KMS-11 (cell line): ENCODE measurements at regions not wholly inside any gene's neighbourhood (a gene's known extent, or its start where the extent isn't known, plus 50 kb on each side); places are given as distances from the start of the nearest gene placed in this dataset.

ENCODE experiments used
- H2AFZ ChIP-seq: fragments of 200-600 bp; sonication (generic); 2 replicates; pipeline ENCODE4 v1.6.1; 2016; ENCODE audit warnings: antibody characterized with exemption, mixed run types, low read depth
- H3K27ac ChIP-seq: fragments of 200-600 bp; sonication (generic); 2 replicates; pipeline ENCODE4 v1.6.1; 2016; ENCODE audit warnings: mild to moderate bottlenecking, mixed run types
- H3K27me3 ChIP-seq: fragments of 200-600 bp; sonication (generic); 2 replicates; pipeline ENCODE4 v1.6.1; 2017; ENCODE audit warnings: mild to moderate bottlenecking, low read depth, mixed run types, moderate library complexity; ENCODE audit not compliant: insufficient read depth
- H3K36me3 ChIP-seq: fragments of 200-600 bp; sonication (generic); 2 replicates; pipeline ENCODE4 v1.6.1; 2017; ENCODE audit warnings: mild to moderate bottlenecking, mixed run types; ENCODE audit not compliant: insufficient read depth
- H3K4me1 ChIP-seq: fragments of 200-600 bp; sonication (generic); 2 replicates; pipeline ENCODE4 v1.6.1; 2016; ENCODE audit warnings: mild to moderate bottlenecking, low read depth, mixed run types; ENCODE audit not compliant: poor library complexity, severe bottlenecking
- H3K4me2 ChIP-seq: fragments of 200-600 bp; sonication (generic); 2 replicates; pipeline ENCODE4 v1.7.0; 2016; ENCODE audit warnings: mild to moderate bottlenecking, mixed run types
- H3K4me3 ChIP-seq: fragments of 200-600 bp; sonication (generic); IDR thresholded peaks from 2 replicates; pipeline ENCODE4 v1.6.1; 2017; ENCODE audit warnings: low read depth, low read length, mixed read lengths; ENCODE audit not compliant: insufficient read depth
- H3K79me2 ChIP-seq: fragments of 200-600 bp; sonication (generic); 2 replicates; pipeline ENCODE4 v1.6.1; 2016; ENCODE audit warnings: low read depth, mixed run types; ENCODE audit not compliant: insufficient read depth
- H3K9ac ChIP-seq: fragments of 200-600 bp; sonication (generic); 2 replicates; pipeline ENCODE4 v1.6.1; 2016; ENCODE audit warnings: mild to moderate bottlenecking, mixed run types
- H4K20me1 ChIP-seq: fragments of 200-600 bp; sonication (generic); 2 replicates; pipeline ENCODE4 v1.6.1; 2016; ENCODE audit warnings: mild to moderate bottlenecking, mixed run types; ENCODE audit not compliant: insufficient read depth
- TF ChIP-seq, protein P1 (sequence below): fragments of 200-600 bp; sonication (generic); conservative IDR thresholded peaks from 2 replicates; pipeline ENCODE4 v1.6.1; 2017; ENCODE audit warnings: low read depth, mild to moderate bottlenecking, antibody characterized with exemption, low read length, moderate library complexity, mixed read lengths

DNA sequence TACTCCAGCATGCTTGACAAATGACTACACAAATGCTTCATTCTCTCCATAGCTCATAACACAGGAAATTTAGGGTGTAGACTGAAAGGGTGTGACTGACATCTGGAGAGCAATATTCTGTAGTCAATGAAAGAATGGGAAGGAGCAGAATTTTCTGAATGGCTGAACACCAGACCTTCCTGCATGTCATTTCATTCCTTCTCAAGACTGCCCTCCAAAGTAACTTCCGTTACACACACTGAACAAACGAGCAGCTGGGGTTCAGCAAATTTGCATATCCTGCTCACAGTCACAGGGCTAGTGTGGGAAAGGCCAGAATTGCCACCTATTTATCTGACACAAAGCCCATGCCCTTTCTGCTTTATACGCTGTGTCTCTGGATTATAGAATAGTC lies 325.0 kb upstream of the CFAP20DC start:
- no peak overlapping the region for H3K27ac ChIP-seq
- H2AFZ ChIP-seq, result no peak overlapping the region
- H3K36me3 ChIP-seq, result no peaks in the 10 kb centered on the region
- TF ChIP-seq, protein P1, sequence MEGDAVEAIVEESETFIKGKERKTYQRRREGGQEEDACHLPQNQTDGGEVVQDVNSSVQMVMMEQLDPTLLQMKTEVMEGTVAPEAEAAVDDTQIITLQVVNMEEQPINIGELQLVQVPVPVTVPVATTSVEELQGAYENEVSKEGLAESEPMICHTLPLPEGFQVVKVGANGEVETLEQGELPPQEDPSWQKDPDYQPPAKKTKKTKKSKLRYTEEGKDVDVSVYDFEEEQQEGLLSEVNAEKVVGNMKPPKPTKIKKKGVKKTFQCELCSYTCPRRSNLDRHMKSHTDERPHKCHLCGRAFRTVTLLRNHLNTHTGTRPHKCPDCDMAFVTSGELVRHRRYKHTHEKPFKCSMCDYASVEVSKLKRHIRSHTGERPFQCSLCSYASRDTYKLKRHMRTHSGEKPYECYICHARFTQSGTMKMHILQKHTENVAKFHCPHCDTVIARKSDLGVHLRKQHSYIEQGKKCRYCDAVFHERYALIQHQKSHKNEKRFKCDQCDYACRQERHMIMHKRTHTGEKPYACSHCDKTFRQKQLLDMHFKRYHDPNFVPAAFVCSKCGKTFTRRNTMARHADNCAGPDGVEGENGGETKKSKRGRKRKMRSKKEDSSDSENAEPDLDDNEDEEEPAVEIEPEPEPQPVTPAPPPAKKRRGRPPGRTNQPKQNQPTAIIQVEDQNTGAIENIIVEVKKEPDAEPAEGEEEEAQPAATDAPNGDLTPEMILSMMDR, result no peak
- no peak overlapping the region for H3K4me2 ChIP-seq
- no peaks in the 10 kb centered on the region for H3K79me2 ChIP-seq
- H3K9ac ChIP-seq, result no peak overlapping the region
- H3K4me1 ChIP-seq, result no peaks in the 10 kb centered on the region
- H3K4me3 ChIP-seq, result no peak overlapping the region
- H4K20me1 ChIP-seq, result no peaks in the 10 kb centered on the region
- H3K27me3 ChIP-seq, result no peaks in the 10 kb centered on the region

- no peak overlapping the region for H3K4me3 ChIP-seq
- no peaks in the 10 kb centered on the region for H3K4me1 ChIP-seq
- H3K27ac ChIP-seq, result no peak overlapping the region
- H3K4me2 ChIP-seq, result no peak overlapping the region
- H2AFZ ChIP-seq, result no peak overlapping the region
- H3K27me3 ChIP-seq, result no peaks in the 10 kb centered on the region
- no peaks in the 10 kb centered on the region for H4K20me1 ChIP-seq
- no peaks in the 10 kb centered on the region for H3K36me3 ChIP-seq
- no peaks in the 10 kb centered on the region for H3K79me2 ChIP-seq
- no peak overlapping the region for H3K9ac ChIP-seq
- TF ChIP-seq, protein P1, result no peak
These were observed 324.4 kb upstream of the CFAP20DC start for GRCh38 chr3:59374091-59374817.

DNA sequence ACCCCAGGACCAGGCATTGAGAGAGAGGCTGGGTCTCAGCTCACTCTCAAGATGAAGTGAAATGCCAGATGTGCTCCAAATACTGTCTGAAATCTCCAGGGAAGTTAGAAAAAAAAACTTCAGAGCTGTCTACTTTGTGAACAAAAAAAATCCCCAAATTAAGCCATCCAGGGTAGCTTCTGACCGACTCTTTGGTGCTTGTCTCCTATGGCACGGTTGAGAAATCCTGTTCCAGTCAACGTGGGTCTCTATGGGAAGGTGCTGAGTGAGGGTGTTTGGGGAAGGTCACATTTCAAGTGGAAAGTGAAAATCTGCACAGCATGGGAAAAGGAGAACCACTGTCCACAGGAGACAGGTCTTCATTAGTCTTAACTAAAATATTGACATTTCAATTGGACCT lies 322.5 kb upstream of the CFAP20DC start:
- Histone ChIP-seq H4K20me1 (no peaks in the 10 kb centered on the region), H3K27ac (no peak overlapping the region), H3K79me2 (no peaks in the 10 kb centered on the region), H3K4me3 (no peak overlapping the region), H3K9ac (no peak overlapping the region), H3K36me3 (no peaks in the 10 kb centered on the region), H3K27me3 (no peaks in the 10 kb centered on the region), H3K4me1 (peaks cover 11% of the 10 kb centered on the region), H2AFZ (no peak overlapping the region), H3K4me2 (no peak overlapping the region)
- TF ChIP-seq, protein P1, result no peak

- Histone ChIP-seq H4K20me1 (no peaks in the 10 kb centered on the region), H3K27me3 (no peaks in the 10 kb centered on the region), H3K4me2 (no peak overlapping the region), H3K9ac (no peak overlapping the region), H3K36me3 (no peaks in the 10 kb centered on the region), H3K27ac (no peak overlapping the region), H2AFZ (no peak overlapping the region), H3K4me1 (peaks cover 33% of the 10 kb centered on the region), H3K79me2 (no peaks in the 10 kb centered on the region), H3K4me3 (no peak overlapping the region)
- TF ChIP-seq, protein P1, result no peak
These were observed 319.3 kb upstream of the CFAP20DC start for GRCh38 chr3:59368900-59369675.
